ENCODE measurements at regions not wholly inside any gene's neighbourhood (a gene's known extent, or its start where the extent isn't known, plus 50 kb on each side); places are given as distances from the start of the nearest gene placed in this dataset.

- Histone ChIP-seq H3K9ac (ENCODE audit: extremely low read depth, low read length, poor library complexity, severe bottlenecking) (no peak overlapping the region), H3K27me3 (ENCODE audit: control insufficient read depth, insufficient read depth, low read length, poor library complexity, severe bottlenecking) (no peaks in the 10 kb centered on the region), H3K4me1 (ENCODE audit: control insufficient read depth, insufficient read depth, low read length) (no peaks in the 10 kb centered on the region), H3K36me3 (ENCODE audit: control insufficient read depth, insufficient read depth, low read length) (no peaks in the 10 kb centered on the region), H3K9me3 (ENCODE audit: control insufficient read depth, low read length) (no peaks in the 10 kb centered on the region), H3K4me3 (ENCODE audit: low read length) (no peak overlapping the region), H3K27ac (ENCODE audit: low read depth, low read length) (no peak overlapping the region)
- no peak overlapping the region for H3K4me3 Mint-ChIP-seq
- peaks cover 12% of the 10 kb centered on the region for H3K36me3 Mint-ChIP-seq (ENCODE audit: low read depth)
- no peak overlapping the region for H3K27ac Mint-ChIP-seq
- peaks cover 6% of the 10 kb centered on the region for H3K9me3 Mint-ChIP-seq
- no peak for TF ChIP-seq CTCF (conservative IDR thresholded peaks at IDR 0.05)
- no peak for DNase-seq
- H3K4me1 Mint-ChIP-seq = peaks cover 2% of the 10 kb centered on the region
- no peaks in the 10 kb centered on the region for H3K27me3 Mint-ChIP-seq (ENCODE audit: insufficient read depth)
- WGBS, 2 experiments (ENCODE audit: insufficient coverage in 1 of 2, insufficient read length in 1 of 2) = 86 to 100% methylated on average over 1 to 2 of the region's 3 CpGs
Measured at GRCh38 chr9:28832168-28832770, 1259.0 kb upstream of the C9orf72 start.

- WGBS, 2 experiments (ENCODE audit: insufficient coverage in 1 of 2, insufficient read length in 1 of 2) = no CpG with 5 or more reads among the region's 1 CpG
- Histone ChIP-seq H3K9me3 (ENCODE audit: control insufficient read depth, low read length) (peaks cover 5% of the 10 kb centered on the region), H3K36me3 (ENCODE audit: control insufficient read depth, insufficient read depth, low read length) (no peaks in the 10 kb centered on the region), H3K9ac (ENCODE audit: extremely low read depth, low read length, poor library complexity, severe bottlenecking) (no peak overlapping the region), H3K4me1 (ENCODE audit: control insufficient read depth, insufficient read depth, low read length) (no peaks in the 10 kb centered on the region), H3K4me3 (ENCODE audit: low read length) (no peak overlapping the region), H3K27me3 (ENCODE audit: control insufficient read depth, insufficient read depth, low read length, poor library complexity, severe bottlenecking) (no peaks in the 10 kb centered on the region), H3K27ac (ENCODE audit: low read depth, low read length) (no peak overlapping the region)
- Mint-ChIP-seq H3K9me3 (peaks cover 9% of the 10 kb centered on the region), H3K4me3 (no peak overlapping the region), H3K27ac (no peak overlapping the region), H3K36me3 (ENCODE audit: low read depth) (peaks cover 10% of the 10 kb centered on the region), H3K4me1 (peaks cover 2% of the 10 kb centered on the region), H3K27me3 (ENCODE audit: insufficient read depth) (no peaks in the 10 kb centered on the region)
- no peak for DNase-seq
- no peak for TF ChIP-seq CTCF (conservative IDR thresholded peaks at IDR 0.05)
Measured at GRCh38 chr9:28834156-28834555, 1260.9 kb upstream of the C9orf72 start.

- peaks cover 24% of the 10 kb centered on the region for H3K4me1 Mint-ChIP-seq
- Histone ChIP-seq H3K4me3 (ENCODE audit: low read length) (no peak overlapping the region), H3K27me3 (ENCODE audit: control insufficient read depth, insufficient read depth, low read length, poor library complexity, severe bottlenecking) (no peaks in the 10 kb centered on the region), H3K9me3 (ENCODE audit: control insufficient read depth, low read length) (peaks cover 14% of the 10 kb centered on the region), H3K4me1 (ENCODE audit: control insufficient read depth, insufficient read depth, low read length) (peaks cover 5% of the 10 kb centered on the region), H3K36me3 (ENCODE audit: control insufficient read depth, insufficient read depth, low read length) (no peaks in the 10 kb centered on the region), H3K27ac (ENCODE audit: low read depth, low read length) (no peak overlapping the region), H3K9ac (ENCODE audit: extremely low read depth, low read length, poor library complexity, severe bottlenecking) (no peak overlapping the region)
- H3K27ac Mint-ChIP-seq = no peak overlapping the region
- WGBS, 2 experiments (ENCODE audit: insufficient coverage in 1 of 2, insufficient read length in 1 of 2) = 89 to 94% methylated on average over 8 to 9 of the region's 9 CpGs
- TF ChIP-seq CTCF (conservative IDR thresholded peaks at IDR 0.05) = no peak
- H3K36me3 Mint-ChIP-seq (ENCODE audit: low read depth) = peaks cover 10% of the 10 kb centered on the region
- no peak overlapping the region for H3K4me3 Mint-ChIP-seq
- no peak for DNase-seq
- no peaks in the 10 kb centered on the region for H3K27me3 Mint-ChIP-seq (ENCODE audit: insufficient read depth)
- peaks cover 19% of the 10 kb centered on the region for H3K9me3 Mint-ChIP-seq
Measured at GRCh38 chr9:28839778-28840430, 1266.6 kb upstream of the C9orf72 start.
